Tibial nerve (tissue), 4 donors: ENCODE measurements at regions not wholly inside any gene's neighbourhood (a gene's known extent, or its start where the extent isn't known, plus 50 kb on each side); places are given as distances from the start of the nearest gene placed in this dataset.

Source experiments
- EP300 ChIP-seq, 2 donors: sonication (generic); formaldehyde crosslinking; IDR thresholded peaks; one replicate each; pipeline ENCODE4 v1.6.1; 2017; ENCODE audit warnings: antibody characterized with exemption in 2 of 2, mild to moderate bottlenecking in 1 of 2
- POLR2A ChIP-seq, 2 donors: fragments of 450-650 bp; IDR thresholded peaks; one replicate each; pipeline ENCODE4 v1.6.1; 2017; ENCODE audit warnings: antibody characterized with exemption in 2 of 2, mild to moderate bottlenecking in 2 of 2, moderate library complexity in 2 of 2
- TF ChIP-seq, protein P1 (sequence below), 5 experiments: fragments of 200-600 bp in 3 of 5; fragments of 450-650 bp in 2 of 5; sonication (generic) in 3 of 5; IDR thresholded peaks; one replicate each; pipeline ENCODE4 v1.5.1; 2016 to 2019; ENCODE audit warnings: antibody characterized with exemption in 5 of 5, mild to moderate bottlenecking in 3 of 5, moderate library complexity in 2 of 5

DNA sequence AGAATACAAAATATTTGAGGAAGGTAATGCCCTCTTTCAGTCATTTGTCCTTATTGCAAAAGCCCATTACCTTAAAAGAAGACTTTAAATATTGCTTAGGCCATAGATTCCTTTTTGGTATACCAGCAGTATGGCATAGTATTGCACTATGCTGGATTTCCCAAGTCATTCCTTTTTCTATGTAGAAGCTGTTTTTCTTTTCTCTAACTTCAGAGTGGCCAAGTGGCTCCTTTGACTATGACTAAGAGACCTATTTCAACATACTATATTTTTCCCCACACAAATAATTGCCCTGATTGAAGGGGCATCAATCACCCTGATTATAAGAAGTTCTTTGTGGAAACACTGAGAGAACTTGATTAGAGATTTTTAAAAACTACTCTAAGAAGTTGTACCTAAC, 68.6 kb downstream of the UFM1 start:
- TF ChIP-seq, protein P1, sequence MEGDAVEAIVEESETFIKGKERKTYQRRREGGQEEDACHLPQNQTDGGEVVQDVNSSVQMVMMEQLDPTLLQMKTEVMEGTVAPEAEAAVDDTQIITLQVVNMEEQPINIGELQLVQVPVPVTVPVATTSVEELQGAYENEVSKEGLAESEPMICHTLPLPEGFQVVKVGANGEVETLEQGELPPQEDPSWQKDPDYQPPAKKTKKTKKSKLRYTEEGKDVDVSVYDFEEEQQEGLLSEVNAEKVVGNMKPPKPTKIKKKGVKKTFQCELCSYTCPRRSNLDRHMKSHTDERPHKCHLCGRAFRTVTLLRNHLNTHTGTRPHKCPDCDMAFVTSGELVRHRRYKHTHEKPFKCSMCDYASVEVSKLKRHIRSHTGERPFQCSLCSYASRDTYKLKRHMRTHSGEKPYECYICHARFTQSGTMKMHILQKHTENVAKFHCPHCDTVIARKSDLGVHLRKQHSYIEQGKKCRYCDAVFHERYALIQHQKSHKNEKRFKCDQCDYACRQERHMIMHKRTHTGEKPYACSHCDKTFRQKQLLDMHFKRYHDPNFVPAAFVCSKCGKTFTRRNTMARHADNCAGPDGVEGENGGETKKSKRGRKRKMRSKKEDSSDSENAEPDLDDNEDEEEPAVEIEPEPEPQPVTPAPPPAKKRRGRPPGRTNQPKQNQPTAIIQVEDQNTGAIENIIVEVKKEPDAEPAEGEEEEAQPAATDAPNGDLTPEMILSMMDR (IDR thresholded peaks at IDR 0.05): no peak
- TF ChIP-seq POLR2A (IDR thresholded peaks at IDR 0.05) (no peak), EP300 (IDR thresholded peaks at IDR 0.05) (no peak)
